Calu3 (cell line): ENCODE measurements at regions not wholly inside any gene's neighbourhood (a gene's known extent, or its start where the extent isn't known, plus 50 kb on each side); places are given as distances from the start of the nearest gene placed in this dataset.

Experiments
- BruUV-seq: library from RNA; stranded (reverse); fragments of 400-500 nt; replicated peaks from 2 replicates; lab custom pipeline; 2021; lab: Mats Ljungman, UMichigan
- CTCF ChIA-PET: fragments of 300-600 bp; sonication (Branson Sonifier 250); formaldehyde crosslinking; loops from one replicate; lab custom pipeline; 2022; ENCODE audit warnings: antibody characterized with exemption; lab: Charles Lee
- DNase-seq: peaks from one replicate; pipeline ENCODE4 v3.0.0; 2022
- H3K27ac Mint-ChIP-seq: one replicate; pipeline ENCODE4 v1.8.0; 2022; ENCODE audit warnings: mixed read lengths; ENCODE audit not compliant: unreplicated experiment
- H3K27me3 Mint-ChIP-seq: one replicate; pipeline ENCODE4 v1.8.0; 2022; ENCODE audit warnings: mixed read lengths; ENCODE audit not compliant: unreplicated experiment
- H3K36me3 Mint-ChIP-seq: one replicate; pipeline ENCODE4 v1.8.0; 2022; ENCODE audit warnings: mild to moderate bottlenecking, moderate library complexity, mixed read lengths; ENCODE audit not compliant: insufficient read depth, unreplicated experiment
- H3K4me1 Mint-ChIP-seq: one replicate; pipeline ENCODE4 v1.8.0; 2022; ENCODE audit warnings: mild to moderate bottlenecking, low read depth, mixed read lengths; ENCODE audit not compliant: unreplicated experiment
- H3K4me3 Mint-ChIP-seq: one replicate; pipeline ENCODE4 v1.8.0; 2022; ENCODE audit warnings: mild to moderate bottlenecking, low read depth, moderate library complexity, mixed read lengths; ENCODE audit not compliant: unreplicated experiment
- H3K9me3 Mint-ChIP-seq: one replicate; pipeline ENCODE4 v1.8.0; 2022; ENCODE audit warnings: low read depth, mixed read lengths; ENCODE audit not compliant: unreplicated experiment
- CTCF ChIP-seq: fragments of 200-600 bp; IDR thresholded peaks from one replicate; pipeline ENCODE4 v1.8.0; 2022; ENCODE audit warnings: antibody characterized with exemption; ENCODE audit not compliant: unreplicated experiment
- intact Hi-C: fragments of 100-400 bp; cut with micrococcal nuclease; formaldehyde crosslinking; loops from one replicate; pipeline ENCODE4 v1.10.0; 2022; ENCODE audit not compliant: unreplicated experiment

- Mint-ChIP-seq H3K4me3 (no peak overlapping the region), H3K36me3 (no peaks in the 10 kb centered on the region), H3K27ac (no peak overlapping the region), H3K9me3 (peaks cover 10% of the 10 kb centered on the region), H3K27me3 (no peaks in the 10 kb centered on the region), H3K4me1 (no peaks in the 10 kb centered on the region)
- no TSS peak for BruUV-seq
- intact Hi-C loops: no loop called here
- DNase-seq: no peak
- TF ChIP-seq CTCF: no peak
- CTCF ChIA-PET: interaction anchor here (0.5 kb wide), 1 partner anchor 33 kb away, joined by 5 read pairs; no protein-coding TSS in a partner anchor
Measured at GRCh38 chr7:3250725-3251124, 50.3 kb upstream of the SDK1 start.
